GM12878 (cell line): ENCODE measurements at regions not wholly inside any gene's neighbourhood (a gene's known extent, or its start where the extent isn't known, plus 50 kb on each side); places are given as distances from the start of the nearest gene placed in this dataset.

Experiments used
- ATAC-seq: fragments of 200-7000 bp; cut with Tn5 transposase; 3 replicates; pipeline ENCODE4 v1.9.1; 2020; ENCODE audit warnings: mild to moderate bottlenecking, moderate library complexity
- BruUV-seq: library from RNA; stranded (reverse); fragments of 400-500 nt; replicated peaks from 2 replicates; lab custom pipeline; 2021; lab: Mats Ljungman, UMichigan
- CTCF ChIA-PET: fragments of 300-600 bp; sonication (Branson Sonifier 250); formaldehyde crosslinking; extraction: SDS; loops from one replicate; lab custom pipeline; 2021; ENCODE audit warnings: inconsistent platforms; lab: Yijun Ruan, JAX
- POLR2A ChIA-PET: fragments of 350-600 bp; formaldehyde crosslinking; extraction: SDS; loops from one replicate; lab custom pipeline; 2021; ENCODE audit warnings: inconsistent platforms; lab: Charles Lee
- RAD21 ChIA-PET: fragments of 300-600 bp; sonication (Branson Sonifier 250); formaldehyde crosslinking; loops from one replicate; lab custom pipeline; 2023; ENCODE audit warnings: antibody characterized with exemption; ENCODE audit not compliant: unreplicated experiment; lab: Charles Lee
- SMC1A ChIA-PET: fragments of 300-600 bp; sonication (Branson Sonifier 250); formaldehyde crosslinking; loops from one replicate; lab custom pipeline; 2023; ENCODE audit not compliant: unreplicated experiment, uncharacterized antibody; lab: Charles Lee
- DNase-seq: peaks from one replicate; pipeline ENCODE4 v3.0.0-alpha.2; 2011; ENCODE audit warnings: low read depth, low spot score
- FAIRE-seq: peaks from 3 replicates; lab custom pipeline; 2011; peaks lifted over from hg19 to GRCh38; lab: Jason Lieb, UNC
- H2AFZ ChIP-seq: 2 replicates; pipeline ENCODE4 v1.6.0; 2011; ENCODE audit warnings: low read depth, low read length, control low read depth; ENCODE audit not compliant: control insufficient read depth
- H3K27ac ChIP-seq: 2 replicates; pipeline ENCODE4 v1.5.1; 2011; ENCODE audit warnings: control low read depth; ENCODE audit not compliant: control insufficient read depth, insufficient read depth
- H3K27me3 ChIP-seq, 2 experiments: replicated peaks in 1 of 2; 2 replicates each; pipeline versions ENCODE4 v1.6.0 to v1.6.1; 2011; ENCODE audit warnings: low read length in 1 of 2; ENCODE audit not compliant: control insufficient read depth in 2 of 2, insufficient read depth in 2 of 2
- H3K36me3 ChIP-seq, 2 experiments: 2 replicates each; pipeline ENCODE4 v1.5.1; 2011; ENCODE audit warnings: low read length in 1 of 2; ENCODE audit not compliant: control insufficient read depth in 2 of 2, insufficient read depth in 2 of 2
- H3K4me1 ChIP-seq: 2 replicates; pipeline ENCODE4 v1.6.1; 2011; ENCODE audit warnings: mild to moderate bottlenecking, low read length, moderate library complexity, mixed read lengths; ENCODE audit not compliant: control insufficient read depth, insufficient read depth
- H3K4me2 ChIP-seq: 2 replicates; pipeline ENCODE4 v1.6.0; 2011; ENCODE audit warnings: control low read depth; ENCODE audit not compliant: control insufficient read depth, insufficient read depth
- H3K4me3 ChIP-seq: fragments of 200-600 bp; sonication (generic); 2 replicates; pipeline ENCODE4 v1.5.1; 2016
- H3K79me2 ChIP-seq: 2 replicates; pipeline ENCODE4 v1.6.0; 2011; ENCODE audit warnings: low read length; ENCODE audit not compliant: control insufficient read depth, insufficient read depth
- H3K9ac ChIP-seq: 2 replicates; pipeline ENCODE4 v1.8.0; 2011; ENCODE audit warnings: low read length, control low read depth, mixed read lengths; ENCODE audit not compliant: control insufficient read depth, insufficient read depth
- H3K9me3 ChIP-seq: replicated peaks from 3 replicates; pipeline ENCODE4 v1.5.1; 2011; ENCODE audit warnings: mild to moderate bottlenecking, low read length; ENCODE audit not compliant: control insufficient read depth, insufficient read depth
- H4K20me1 ChIP-seq: 2 replicates; pipeline ENCODE4 v1.6.0; 2011; ENCODE audit not compliant: control insufficient read depth, insufficient read depth
- BCL11A ChIP-seq: IDR thresholded peaks from 2 replicates; pipeline ENCODE4 v1.6.1; 2011; ENCODE audit warnings: low read depth, low read length
- CEBPB ChIP-seq, 2 experiments: fragments of 150-350 bp in 1 of 2; IDR thresholded peaks; 2 replicates each; pipeline ENCODE4 v1.6.1; 2012 to 2014; ENCODE audit warnings: low read depth in 2 of 2, low read length in 2 of 2, borderline replicate concordance in 1 of 2, inconsistent platforms in 1 of 2
- CREM ChIP-seq: IDR thresholded peaks from 2 replicates; pipeline ENCODE4 v1.6.1; 2014; ENCODE audit warnings: antibody characterized with exemption, low read depth
- EP300 ChIP-seq, 2 experiments: fragments of 150-350 bp in 1 of 2; IDR thresholded peaks; 2 replicates each; pipeline ENCODE4 v1.6.1; 2011 to 2012; ENCODE audit warnings: low read depth in 2 of 2, low read length in 2 of 2, borderline replicate concordance in 1 of 2, improper control_type of control experiment in 1 of 2, inconsistent platforms in 1 of 2; ENCODE audit not compliant: control insufficient read depth in 1 of 2
- HDAC2 ChIP-seq: fragments of 200-600 bp; sonication (generic); IDR thresholded peaks from 2 replicates; pipeline ENCODE4 v1.6.1; 2017
- IRF4 ChIP-seq: IDR thresholded peaks from 2 replicates; pipeline ENCODE4 v1.6.1; 2011; ENCODE audit warnings: low read depth, low read length
- KLF5 ChIP-seq: fragments of 450-650 bp; IDR thresholded peaks from 2 replicates; pipeline ENCODE4 v1.6.1; 2014; ENCODE audit warnings: mild to moderate bottlenecking; ENCODE audit not compliant: partially characterized antibody
- MLLT1 ChIP-seq: fragments of 450-650 bp; IDR thresholded peaks from 2 replicates; pipeline ENCODE4 v1.6.1; 2016; ENCODE audit warnings: mild to moderate bottlenecking
- NFIC ChIP-seq: IDR thresholded peaks from 2 replicates; pipeline ENCODE4 v1.6.1; 2012; ENCODE audit warnings: low read depth, mild to moderate bottlenecking, inconsistent platforms, low read length, moderate library complexity
- NR2C2 ChIP-seq: IDR thresholded peaks from 2 replicates; pipeline ENCODE4 v1.6.1; 2011; ENCODE audit warnings: borderline replicate concordance, low read depth; ENCODE audit not compliant: control insufficient read depth, insufficient read length
- ZNF384 ChIP-seq: IDR thresholded peaks from 2 replicates; pipeline ENCODE4 v1.6.1; 2012; ENCODE audit warnings: low read depth, mild to moderate bottlenecking, low read length, improper control_type of control experiment, borderline replicate concordance
- WGBS: methylation state at CpG from one replicate; pipeline ENCODE4 v1.1.6; 2016; ENCODE audit warnings: low lambda C conversion rate; ENCODE audit not compliant: insufficient replicate concordance, insufficient coverage; ENCODE audit errors: missing lambda C conversion rate; 5-methylcytosine and 5-hydroxymethylcytosine counted together
- in situ Hi-C: fragments of 300-500 bp; cut with MboI; formaldehyde crosslinking; loops from 9 replicates; pipeline ENCODE4 v1.14.3; 2018; ENCODE audit warnings: mixed read lengths
- intact Hi-C: fragments of 100-400 bp; cut with micrococcal nuclease; formaldehyde crosslinking; loops from one replicate; pipeline ENCODE4 v1.14.2; 2022; ENCODE audit not compliant: unreplicated experiment
- TF ChIP-seq, protein P1 (sequence below): fragments of 450-650 bp; IDR thresholded peaks from 2 replicates; pipeline ENCODE4 v1.6.1; 2017; ENCODE audit warnings: mild to moderate bottlenecking

DNA sequence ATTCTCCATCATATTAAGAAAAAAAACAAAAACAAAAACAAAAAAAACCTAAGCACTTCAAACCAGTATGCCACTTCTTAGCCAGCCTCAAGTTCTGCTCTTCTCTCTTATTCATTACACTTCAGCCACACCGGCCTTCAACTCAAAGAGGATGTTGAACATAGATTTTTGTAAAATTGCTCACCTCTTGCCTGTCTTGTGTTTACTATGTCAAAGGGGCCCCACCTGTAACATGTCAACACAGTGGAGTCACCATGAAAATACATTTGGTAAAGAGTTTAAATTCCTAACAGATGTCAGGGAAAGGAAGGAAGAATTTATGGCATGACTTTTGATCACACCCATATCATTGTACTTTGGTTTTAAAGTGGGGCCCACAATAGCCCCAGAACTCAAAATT lies 121.1 kb upstream of the GHR start:
- no peaks in the 10 kb centered on the region for H3K9me3 ChIP-seq
- no peak for ATAC-seq
- no peaks in the 10 kb centered on the region for H3K4me1 ChIP-seq
- 24% methylated on average over 1 of the region's 1 CpG for WGBS
- TF ChIP-seq KLF5 = no peak
- no peak for TF ChIP-seq EP300 (IDR thresholded peaks at IDR 0.05; ENCODE audit: borderline replicate concordance in 1 of 2, control insufficient read depth in 1 of 2, low read depth in 2 of 2, low read length in 2 of 2)
- no peak for TF ChIP-seq NFIC
- TF ChIP-seq NR2C2 = no peak
- TF ChIP-seq BCL11A = no peak
- TF ChIP-seq, protein P1, sequence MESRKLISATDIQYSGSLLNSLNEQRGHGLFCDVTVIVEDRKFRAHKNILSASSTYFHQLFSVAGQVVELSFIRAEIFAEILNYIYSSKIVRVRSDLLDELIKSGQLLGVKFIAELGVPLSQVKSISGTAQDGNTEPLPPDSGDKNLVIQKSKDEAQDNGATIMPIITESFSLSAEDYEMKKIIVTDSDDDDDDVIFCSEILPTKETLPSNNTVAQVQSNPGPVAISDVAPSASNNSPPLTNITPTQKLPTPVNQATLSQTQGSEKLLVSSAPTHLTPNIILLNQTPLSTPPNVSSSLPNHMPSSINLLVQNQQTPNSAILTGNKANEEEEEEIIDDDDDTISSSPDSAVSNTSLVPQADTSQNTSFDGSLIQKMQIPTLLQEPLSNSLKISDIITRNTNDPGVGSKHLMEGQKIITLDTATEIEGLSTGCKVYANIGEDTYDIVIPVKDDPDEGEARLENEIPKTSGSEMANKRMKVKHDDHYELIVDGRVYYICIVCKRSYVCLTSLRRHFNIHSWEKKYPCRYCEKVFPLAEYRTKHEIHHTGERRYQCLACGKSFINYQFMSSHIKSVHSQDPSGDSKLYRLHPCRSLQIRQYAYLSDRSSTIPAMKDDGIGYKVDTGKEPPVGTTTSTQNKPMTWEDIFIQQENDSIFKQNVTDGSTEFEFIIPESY = no peak
- no peak for TF ChIP-seq CEBPB (IDR thresholded peaks at IDR 0.05; ENCODE audit: borderline replicate concordance in 1 of 2, low read depth in 2 of 2, low read length in 2 of 2)
- no peak for TF ChIP-seq ZNF384
- TF ChIP-seq MLLT1 = no peak
- no peak for TF ChIP-seq CREM
- no peak for TF ChIP-seq HDAC2
- no peak for TF ChIP-seq IRF4
- ChIA-PET RAD21 (no interaction called here), POLR2A (no interaction called here), SMC1A (no interaction called here), CTCF (no interaction called here)
- H3K9ac ChIP-seq = no peak overlapping the region
- intact Hi-C loops = no loop called here
- H3K36me3 ChIP-seq = no peaks in the 10 kb centered on the region
- no peak overlapping the region for H3K4me3 ChIP-seq
- H3K27me3 ChIP-seq = no peaks in the 10 kb centered on the region
- H3K27ac ChIP-seq = no peak overlapping the region
- in situ Hi-C loops = no loop called here
- no peak overlapping the region for H2AFZ ChIP-seq
- H4K20me1 ChIP-seq = no peaks in the 10 kb centered on the region
- H3K4me2 ChIP-seq = no peak overlapping the region
- FAIRE-seq = no peak
- BruUV-seq = no TSS peak
- no peak for DNase-seq
- H3K79me2 ChIP-seq = no peaks in the 10 kb centered on the region
